ENCODE measurements at regions not wholly inside any gene's neighbourhood (a gene's known extent, or its start where the extent isn't known, plus 50 kb on each side); places are given as distances from the start of the nearest gene placed in this dataset.
"Not testable (repeated sequence)": the region's sequence is repeated elsewhere in the genome, so short reads cannot be mapped to it uniquely, and the experiment has no call there.

GRCh38 chr20:47960277-47960676, 175.0 kb upstream of the SULF2 start:
- TF ChIP-seq CTCF (IDR thresholded peaks at IDR 0.05; ENCODE audit: insufficient read depth, missing control alignments), result no peak
- FAIRE-seq, result no peak
- no peak for DNase-seq (ENCODE audit: insufficient read length, low spot score)

- not testable (repeated sequence) for DNase-seq (ENCODE audit: insufficient read length, low spot score); FAIRE-seq
Observed at GRCh38 chr20:47957989-47958801, 172.9 kb upstream of the SULF2 start.

GRCh38 chr20:47957135-47957534, 171.9 kb upstream of the SULF2 start:
- no peak for TF ChIP-seq CTCF (IDR thresholded peaks at IDR 0.05; ENCODE audit: insufficient read depth, missing control alignments)
- DNase-seq (ENCODE audit: insufficient read length, low spot score) (no peak), FAIRE-seq (no peak)

- no peak for FAIRE-seq
- DNase-seq (ENCODE audit: insufficient read length, low spot score), result no peak
- no peak for TF ChIP-seq CTCF (IDR thresholded peaks at IDR 0.05; ENCODE audit: insufficient read depth, missing control alignments)
Observed at GRCh38 chr20:47956268-47956995, 171.2 kb upstream of the SULF2 start.

- TF ChIP-seq CTCF (IDR thresholded peaks at IDR 0.05; ENCODE audit: insufficient read depth, missing control alignments), result no peak
- DNase-seq (ENCODE audit: insufficient read length, low spot score) (no peak), FAIRE-seq (no peak)
Observed at GRCh38 chr20:47953471-47953870, 168.2 kb upstream of the SULF2 start.

GRCh38 chr20:47952023-47952564, 166.8 kb upstream of the SULF2 start:
- no peak for TF ChIP-seq CTCF (IDR thresholded peaks at IDR 0.05; ENCODE audit: insufficient read depth, missing control alignments)
- DNase-seq (ENCODE audit: insufficient read length, low spot score) (no peak), FAIRE-seq (no peak)

- no peak for FAIRE-seq
- no peak for DNase-seq (ENCODE audit: insufficient read length, low spot score)
- TF ChIP-seq CTCF (IDR thresholded peaks at IDR 0.05; ENCODE audit: insufficient read depth, missing control alignments), result no peak
Observed at GRCh38 chr20:47951521-47951971, 166.3 kb upstream of the SULF2 start.
